HG02798 (cell line): ENCODE measurements at regions not wholly inside any gene's neighbourhood (a gene's known extent, or its start where the extent isn't known, plus 50 kb on each side); places are given as distances from the start of the nearest gene placed in this dataset.

ENCODE experiments used
- ATAC-seq: cut with Tn5 transposase; IDR thresholded peaks from one replicate; pipeline ENCODE4 v1.9.1; 2021; ENCODE audit warnings: mild to moderate bottlenecking; ENCODE audit not compliant: unreplicated experiment, poor library complexity

DNA sequence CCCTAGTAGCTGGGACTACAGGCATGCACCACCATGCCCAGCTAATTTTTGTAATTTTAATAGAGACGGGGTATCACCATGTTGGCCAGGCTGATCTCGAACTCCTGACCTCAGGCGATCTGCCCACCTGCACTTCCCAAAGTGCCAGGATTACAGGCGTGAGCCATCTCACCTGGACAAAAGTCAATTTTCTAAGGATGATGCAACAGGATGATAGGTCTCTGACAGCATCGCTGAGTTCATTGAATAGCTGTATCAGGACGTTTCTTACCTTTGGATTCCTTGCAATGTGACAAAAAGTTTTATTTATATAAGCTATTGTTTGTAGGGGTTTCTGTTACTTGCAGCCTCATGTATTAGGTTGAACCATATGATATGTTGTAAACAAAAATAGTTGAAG, 55.5 kb upstream of the PCED1B start:
- ATAC-seq = no peak

GRCh38 chr12:47024463-47024862, 55.0 kb upstream of the PCED1B start:
- no peak for ATAC-seq

GRCh38 chr12:47025349-47025748, 54.1 kb upstream of the PCED1B start:
- no peak for ATAC-seq

GRCh38 chr12:47025798-47026197, 53.6 kb upstream of the PCED1B start:
- no peak for ATAC-seq

DNA sequence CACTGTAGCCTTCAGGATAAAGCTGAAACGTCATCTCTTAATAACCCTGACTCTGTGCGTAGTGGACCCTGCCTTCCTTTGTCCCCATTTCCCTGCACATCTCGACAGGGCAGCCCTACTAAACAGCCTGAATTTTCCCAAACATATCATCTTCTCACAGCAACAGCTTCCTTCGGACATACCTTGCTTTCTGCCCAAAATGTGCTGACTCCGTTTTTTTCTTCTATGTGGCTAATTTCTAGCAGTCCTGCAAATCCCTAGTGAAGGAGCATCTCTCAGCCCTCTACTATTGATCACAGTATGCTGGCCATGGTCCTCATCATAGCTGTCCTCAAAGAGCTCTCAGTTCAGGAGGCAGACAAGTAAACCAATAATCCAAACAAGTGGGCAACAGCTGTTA, 53.1 kb upstream of the PCED1B start:
- no peak for ATAC-seq
